GM23338 (cell line): ENCODE measurements at regions not wholly inside any gene's neighbourhood (a gene's known extent, or its start where the extent isn't known, plus 50 kb on each side); places are given as distances from the start of the nearest gene placed in this dataset.

Experiments used
- ATAC-seq: fragments of 200-7000 bp; cut with Tn5 transposase; 3 replicates; pipeline ENCODE4 v1.9.1; 2020
- DNase-seq: peaks from one replicate; pipeline ENCODE4 v3.0.0-alpha.2; 2015; ENCODE audit warnings: low spot score
- H2AFZ ChIP-seq: fragments of 200-600 bp; sonication (generic); 2 replicates; pipeline ENCODE4 v1.8.0; 2016; ENCODE audit warnings: antibody characterized with exemption, mild to moderate bottlenecking, moderate library complexity
- H3F3A ChIP-seq: fragments of 200-600 bp; sonication (generic); replicated peaks from 2 replicates; pipeline ENCODE4 v1.8.0; 2017; ENCODE audit warnings: antibody characterized with exemption, mixed run types, low read depth
- H3K27ac ChIP-seq: fragments of 200-600 bp; sonication (generic); 2 replicates; pipeline ENCODE4 v1.6.1; 2016; ENCODE audit warnings: low read depth
- H3K27me3 ChIP-seq: fragments of 200-600 bp; sonication (generic); 2 replicates; pipeline ENCODE4 v1.8.0; 2016; ENCODE audit warnings: mild to moderate bottlenecking, mixed run types, moderate library complexity; ENCODE audit not compliant: insufficient read depth
- H3K36me3 ChIP-seq: fragments of 200-600 bp; sonication (generic); 2 replicates; pipeline ENCODE4 v1.8.0; 2016; ENCODE audit warnings: mild to moderate bottlenecking; ENCODE audit not compliant: insufficient read depth
- H3K4me1 ChIP-seq: fragments of 200-600 bp; sonication (generic); 2 replicates; pipeline ENCODE4 v1.8.0; 2016; ENCODE audit warnings: mild to moderate bottlenecking, moderate library complexity; ENCODE audit not compliant: insufficient read depth
- H3K4me2 ChIP-seq: fragments of 200-600 bp; sonication (generic); 2 replicates; pipeline ENCODE4 v1.7.1; 2017; ENCODE audit warnings: mixed run types
- H3K4me3 ChIP-seq: fragments of 200-600 bp; sonication (generic); 2 replicates; pipeline ENCODE4 v1.6.1; 2016; ENCODE audit warnings: mixed run types
- H3K79me2 ChIP-seq: fragments of 200-600 bp; sonication (generic); replicated peaks from 2 replicates; pipeline ENCODE4 v1.8.0; 2017; ENCODE audit warnings: mild to moderate bottlenecking; ENCODE audit not compliant: insufficient read depth
- H3K9me2 ChIP-seq: fragments of 200-600 bp; sonication (generic); 2 replicates; pipeline ENCODE4 v1.8.0; 2017; ENCODE audit not compliant: insufficient read depth
- H4K20me1 ChIP-seq: fragments of 200-600 bp; sonication (generic); replicated peaks from 2 replicates; pipeline ENCODE4 v1.8.0; 2017; ENCODE audit warnings: mild to moderate bottlenecking; ENCODE audit not compliant: insufficient read depth
- H3K27ac Mint-ChIP-seq: 2 replicates; pipeline ENCODE4 v1.8.0; 2020; ENCODE audit warnings: inconsistent platforms, mild to moderate bottlenecking, moderate library complexity, mixed read lengths
- H3K27me3 Mint-ChIP-seq: 3 replicates; pipeline ENCODE4 v1.8.0; 2022; ENCODE audit warnings: low read depth, mild to moderate bottlenecking, moderate library complexity, mixed read lengths, inconsistent platforms; ENCODE audit not compliant: insufficient read depth, poor library complexity
- H3K36me3 Mint-ChIP-seq: 3 replicates; pipeline ENCODE4 v1.8.0; 2021; ENCODE audit warnings: low read depth, mild to moderate bottlenecking, inconsistent platforms, moderate library complexity, mixed read lengths
- H3K4me1 Mint-ChIP-seq: 3 replicates; pipeline ENCODE4 v1.8.0; 2020; ENCODE audit warnings: mild to moderate bottlenecking, inconsistent platforms, mixed read lengths
- H3K4me3 Mint-ChIP-seq: 3 replicates; pipeline ENCODE4 v1.8.0; 2021; ENCODE audit warnings: moderate library complexity, mild to moderate bottlenecking, inconsistent platforms, mixed read lengths
- H3K9me3 Mint-ChIP-seq: 3 replicates; pipeline ENCODE4 v1.8.0; 2020; ENCODE audit warnings: moderate library complexity, mild to moderate bottlenecking, inconsistent platforms, mixed read lengths
- CREB1 ChIP-seq: fragments of 250-450 bp; sonication (Bioruptor Pico); IDR thresholded peaks from 2 replicates; pipeline ENCODE4 v1.5.0; 2020; ENCODE audit warnings: low read depth, mild to moderate bottlenecking, moderate library complexity
- CTCF ChIP-seq, 2 experiments: fragments of 200-600 bp in 1 of 2; sonication (generic) in 1 of 2; conservative IDR thresholded peaks; 2 replicates each; pipeline versions ENCODE4 v1.5.1 to v1.6.1; 2016 to 2017; ENCODE audit warnings: antibody characterized with exemption in 2 of 2, low read depth in 2 of 2, mild to moderate bottlenecking in 2 of 2, moderate library complexity in 1 of 2
- EZH2 ChIP-seq: fragments of 200-600 bp; sonication (generic); IDR thresholded peaks from one replicate; pipeline ENCODE4 v1.8.0; 2017; ENCODE audit warnings: antibody characterized with exemption, mild to moderate bottlenecking, low read depth; ENCODE audit not compliant: unreplicated experiment
- EZH2phosphoT487 ChIP-seq: fragments of 200-600 bp; sonication (generic); IDR thresholded peaks from one replicate; pipeline ENCODE4 v1.8.1; 2018; ENCODE audit warnings: antibody characterized with exemption; ENCODE audit not compliant: unreplicated experiment
- JUNB ChIP-seq: IDR thresholded peaks from one replicate; pipeline ENCODE4 v1.6.1; 2016; ENCODE audit warnings: antibody characterized with exemption; ENCODE audit not compliant: unreplicated experiment
- NANOG ChIP-seq: IDR thresholded peaks from 2 replicates; pipeline ENCODE4 v1.6.1; 2016; ENCODE audit warnings: antibody characterized with exemption, borderline replicate concordance
- POLR2AphosphoS5 ChIP-seq: IDR thresholded peaks from 2 replicates; pipeline ENCODE4 v1.6.1; 2016; ENCODE audit warnings: antibody characterized with exemption, low read depth
- STAT1 ChIP-seq: IDR thresholded peaks from one replicate; pipeline ENCODE4 v1.6.1; 2016; ENCODE audit warnings: antibody characterized with exemption; ENCODE audit not compliant: unreplicated experiment
- ZNF114 ChIP-seq: fragments of 250-450 bp; sonication (Bioruptor Pico); IDR thresholded peaks from 2 replicates; pipeline ENCODE4 v1.5.0; 2020; ENCODE audit warnings: mild to moderate bottlenecking, moderate library complexity
- ZNF331 ChIP-seq: fragments of 250-450 bp; sonication (Bioruptor Pico); IDR thresholded peaks from 2 replicates; pipeline ENCODE4 v1.5.0; 2020; ENCODE audit warnings: low read depth, mild to moderate bottlenecking, moderate library complexity
- ZNF462 ChIP-seq: fragments of 250-450 bp; sonication (Bioruptor Pico); IDR thresholded peaks from 2 replicates; pipeline ENCODE4 v1.5.0; 2020; ENCODE audit warnings: mild to moderate bottlenecking, moderate library complexity
- TF ChIP-seq, protein P1 (sequence below): IDR thresholded peaks from one replicate; pipeline ENCODE4 v1.6.1; 2018; ENCODE audit warnings: antibody characterized with exemption; ENCODE audit not compliant: unreplicated experiment
- TF ChIP-seq, protein P2 (sequence below): IDR thresholded peaks from 2 replicates; pipeline ENCODE4 v1.6.1; 2016; ENCODE audit warnings: antibody characterized with exemption

GRCh38 chr7:130957137-130957513 lies 223.1 kb upstream of the KLF14 start:
- TF ChIP-seq NANOG: no peak
- TF ChIP-seq, protein P1, sequence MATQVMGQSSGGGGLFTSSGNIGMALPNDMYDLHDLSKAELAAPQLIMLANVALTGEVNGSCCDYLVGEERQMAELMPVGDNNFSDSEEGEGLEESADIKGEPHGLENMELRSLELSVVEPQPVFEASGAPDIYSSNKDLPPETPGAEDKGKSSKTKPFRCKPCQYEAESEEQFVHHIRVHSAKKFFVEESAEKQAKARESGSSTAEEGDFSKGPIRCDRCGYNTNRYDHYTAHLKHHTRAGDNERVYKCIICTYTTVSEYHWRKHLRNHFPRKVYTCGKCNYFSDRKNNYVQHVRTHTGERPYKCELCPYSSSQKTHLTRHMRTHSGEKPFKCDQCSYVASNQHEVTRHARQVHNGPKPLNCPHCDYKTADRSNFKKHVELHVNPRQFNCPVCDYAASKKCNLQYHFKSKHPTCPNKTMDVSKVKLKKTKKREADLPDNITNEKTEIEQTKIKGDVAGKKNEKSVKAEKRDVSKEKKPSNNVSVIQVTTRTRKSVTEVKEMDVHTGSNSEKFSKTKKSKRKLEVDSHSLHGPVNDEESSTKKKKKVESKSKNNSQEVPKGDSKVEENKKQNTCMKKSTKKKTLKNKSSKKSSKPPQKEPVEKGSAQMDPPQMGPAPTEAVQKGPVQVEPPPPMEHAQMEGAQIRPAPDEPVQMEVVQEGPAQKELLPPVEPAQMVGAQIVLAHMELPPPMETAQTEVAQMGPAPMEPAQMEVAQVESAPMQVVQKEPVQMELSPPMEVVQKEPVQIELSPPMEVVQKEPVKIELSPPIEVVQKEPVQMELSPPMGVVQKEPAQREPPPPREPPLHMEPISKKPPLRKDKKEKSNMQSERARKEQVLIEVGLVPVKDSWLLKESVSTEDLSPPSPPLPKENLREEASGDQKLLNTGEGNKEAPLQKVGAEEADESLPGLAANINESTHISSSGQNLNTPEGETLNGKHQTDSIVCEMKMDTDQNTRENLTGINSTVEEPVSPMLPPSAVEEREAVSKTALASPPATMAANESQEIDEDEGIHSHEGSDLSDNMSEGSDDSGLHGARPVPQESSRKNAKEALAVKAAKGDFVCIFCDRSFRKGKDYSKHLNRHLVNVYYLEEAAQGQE: no peak
- no peak for TF ChIP-seq STAT1
- TF ChIP-seq EZH2: no peak
- TF ChIP-seq ZNF331: no peak
- TF ChIP-seq CREB1 (CRISPR knock-in tag): no peak
- TF ChIP-seq ZNF114 (CRISPR knock-in tag): no peak
- TF ChIP-seq EZH2phosphoT487: no peak
- TF ChIP-seq JUNB: no peak
- TF ChIP-seq POLR2AphosphoS5: no peak
- TF ChIP-seq, protein P2, sequence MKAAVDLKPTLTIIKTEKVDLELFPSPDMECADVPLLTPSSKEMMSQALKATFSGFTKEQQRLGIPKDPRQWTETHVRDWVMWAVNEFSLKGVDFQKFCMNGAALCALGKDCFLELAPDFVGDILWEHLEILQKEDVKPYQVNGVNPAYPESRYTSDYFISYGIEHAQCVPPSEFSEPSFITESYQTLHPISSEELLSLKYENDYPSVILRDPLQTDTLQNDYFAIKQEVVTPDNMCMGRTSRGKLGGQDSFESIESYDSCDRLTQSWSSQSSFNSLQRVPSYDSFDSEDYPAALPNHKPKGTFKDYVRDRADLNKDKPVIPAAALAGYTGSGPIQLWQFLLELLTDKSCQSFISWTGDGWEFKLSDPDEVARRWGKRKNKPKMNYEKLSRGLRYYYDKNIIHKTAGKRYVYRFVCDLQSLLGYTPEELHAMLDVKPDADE: no peak
- no peak for TF ChIP-seq CTCF (conservative IDR thresholded peaks at IDR 0.05; ENCODE audit: low read depth in 2 of 2)
- no peak for TF ChIP-seq ZNF462
- peak; percentile 36; the same call in 1 of the 3 replicates for ATAC-seq
- no peaks in the 10 kb centered on the region for H3F3A ChIP-seq
- no peak overlapping the region for H3K27ac ChIP-seq
- H3K79me2 ChIP-seq: peaks cover 5% of the 10 kb centered on the region; the same call in 1 of the 2 replicates
- H2AFZ ChIP-seq: no peak overlapping the region
- H3K9me2 ChIP-seq: no peaks in the 10 kb centered on the region
- H3K36me3 ChIP-seq: no peaks in the 10 kb centered on the region; the same call in 1 of the 2 replicates
- Mint-ChIP-seq H3K9me3 (peaks cover 9% of the 10 kb centered on the region; the same call in 2 of the 3 replicates), H3K4me1 (peaks cover 34% of the 10 kb centered on the region), H3K27me3 (peaks cover 10% of the 10 kb centered on the region), H3K36me3 (peaks cover 29% of the 10 kb centered on the region), H3K27ac (no peak overlapping the region), H3K4me3 (no peak overlapping the region)
- no peak overlapping the region for H3K4me3 ChIP-seq
- no peaks in the 10 kb centered on the region for H3K27me3 ChIP-seq
- peaks cover 14% of the 10 kb centered on the region for H3K4me1 ChIP-seq
- H3K4me2 ChIP-seq: no peak overlapping the region
- no peak for DNase-seq
- H4K20me1 ChIP-seq: no peaks in the 10 kb centered on the region
